HG03460 (cell line): ENCODE measurements at regions not wholly inside any gene's neighbourhood (a gene's known extent, or its start where the extent isn't known, plus 50 kb on each side); places are given as distances from the start of the nearest gene placed in this dataset.
"Not testable (repeated sequence)": the region's sequence is repeated elsewhere in the genome, so short reads cannot be mapped to it uniquely, and the experiment has no call there.

ENCODE experiments used
- ATAC-seq: cut with Tn5 transposase; IDR thresholded peaks from one replicate; pipeline ENCODE4 v1.9.1; 2021; ENCODE audit not compliant: unreplicated experiment

DNA sequence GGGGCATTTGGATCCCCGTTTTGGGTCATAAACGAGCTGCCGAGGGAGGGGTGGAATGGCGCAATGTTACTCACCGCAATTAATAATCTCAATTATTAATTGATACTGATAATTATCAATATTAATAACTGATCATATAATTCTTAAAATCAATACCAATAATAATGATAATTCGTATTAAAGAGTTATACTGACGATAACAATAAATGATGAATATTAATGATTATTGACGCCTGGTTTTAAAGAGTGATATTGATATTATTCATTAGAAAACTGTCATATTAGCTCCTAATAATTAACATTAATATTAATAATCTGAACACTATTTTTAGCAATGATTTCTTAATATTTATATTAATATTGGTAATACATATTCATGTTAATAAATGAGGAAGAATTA is 92.4 kb downstream of the OTOP1 start:
- ATAC-seq, result not testable (repeated sequence)

DNA sequence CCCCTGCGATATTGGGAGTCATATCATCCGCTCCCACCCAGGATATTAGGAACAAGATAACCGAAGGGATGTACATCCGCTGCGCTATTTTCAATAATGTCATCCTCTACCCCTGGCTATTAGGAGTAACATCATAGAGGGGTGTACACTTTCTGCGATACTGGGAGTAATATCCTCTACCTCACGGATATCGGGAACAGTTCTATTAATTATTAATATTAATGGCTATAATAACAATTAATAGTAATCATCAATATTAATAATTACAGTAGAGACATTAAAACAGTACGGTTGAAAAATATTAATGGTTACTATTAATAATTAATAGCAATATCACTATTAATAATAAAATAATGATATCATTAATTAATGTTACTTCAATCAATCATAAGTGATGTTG is 90.1 kb downstream of the OTOP1 start:
- ATAC-seq, result not testable (repeated sequence)
